NCI-H446 treated with DMSO at 0.1 percent for 48 hours (cell line): ENCODE measurements at regions not wholly inside any gene's neighbourhood (a gene's known extent, or its start where the extent isn't known, plus 50 kb on each side); places are given as distances from the start of the nearest gene placed in this dataset.
"Not testable (repeated sequence)": the region's sequence is repeated elsewhere in the genome, so short reads cannot be mapped to it uniquely, and the experiment has no call there.

Experiments used
- DNase-seq: peaks from one replicate; lab custom pipeline; 2025; lab: John Stamatoyannopoulos, UW

DNA sequence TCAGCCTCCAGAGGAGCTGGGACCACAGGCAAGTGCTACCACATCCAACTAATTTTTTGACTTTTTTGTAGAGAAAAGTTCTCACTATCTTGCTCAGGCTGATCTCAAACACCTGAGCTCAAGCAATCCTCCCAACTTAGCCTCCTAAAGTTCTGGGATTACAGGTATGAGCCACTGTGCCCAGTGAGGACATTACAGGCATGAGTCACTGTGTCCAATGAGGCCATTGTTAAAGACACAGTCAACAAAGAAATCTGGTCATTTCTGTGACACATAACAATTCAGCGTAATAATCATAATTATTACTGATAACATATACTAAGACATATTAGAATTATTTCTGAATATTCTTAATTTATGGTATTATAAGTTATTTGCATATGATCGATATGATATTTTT is 463.4 kb upstream of the NDN start:
- no peak for DNase-seq

- DNase-seq: not testable (repeated sequence)
Observed at GRCh38 chr15:24158306-24158705, 471.2 kb upstream of the NDN start.

GRCh38 chr15:24165512-24165911 is 478.4 kb upstream of the NDN start:
- not testable (repeated sequence) for DNase-seq

DNA sequence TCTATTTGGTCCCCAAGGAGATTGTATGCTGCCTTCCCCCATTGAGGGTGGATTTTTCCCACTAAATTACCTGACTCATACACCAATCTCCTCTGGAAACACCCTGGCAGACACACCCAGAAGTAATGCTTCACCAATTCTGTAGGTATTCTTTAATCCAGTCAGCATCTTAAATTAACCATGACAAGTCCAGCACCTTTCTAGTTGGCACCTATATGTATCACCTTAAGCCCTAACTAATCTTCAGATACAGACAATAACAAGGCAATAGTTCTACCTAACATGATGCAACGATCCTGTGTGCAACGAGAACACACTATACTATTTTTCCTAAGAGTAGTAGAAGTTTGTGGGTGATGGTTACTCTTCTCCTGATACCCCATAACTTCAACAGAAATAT is 473.3 kb upstream of the NPAP1 start:
- not testable (repeated sequence) for DNase-seq

- not testable (repeated sequence) for DNase-seq
Observed at GRCh38 chr15:24211742-24212476, 463.7 kb upstream of the NPAP1 start.

DNA sequence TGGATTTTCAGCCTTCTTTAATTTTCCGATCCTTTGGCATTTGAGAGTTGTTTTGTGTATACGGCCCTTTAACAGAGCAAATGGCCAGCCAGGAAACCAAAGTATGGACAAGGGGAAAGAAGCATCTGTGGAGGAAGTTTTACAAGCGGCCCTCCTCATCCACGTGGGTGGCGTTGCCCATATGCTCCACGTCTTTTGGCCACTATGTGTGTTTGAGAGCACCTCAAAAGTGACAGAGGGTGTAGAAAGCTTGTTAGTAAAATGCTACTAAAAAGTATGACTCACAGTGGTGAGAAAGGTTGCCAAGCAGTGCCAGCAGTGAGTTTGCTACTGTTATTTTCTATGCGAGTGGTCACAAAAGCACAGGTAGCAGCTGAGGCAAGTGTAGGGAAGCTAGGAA is 451.8 kb upstream of the NPAP1 start:
- no peak for DNase-seq

DNA sequence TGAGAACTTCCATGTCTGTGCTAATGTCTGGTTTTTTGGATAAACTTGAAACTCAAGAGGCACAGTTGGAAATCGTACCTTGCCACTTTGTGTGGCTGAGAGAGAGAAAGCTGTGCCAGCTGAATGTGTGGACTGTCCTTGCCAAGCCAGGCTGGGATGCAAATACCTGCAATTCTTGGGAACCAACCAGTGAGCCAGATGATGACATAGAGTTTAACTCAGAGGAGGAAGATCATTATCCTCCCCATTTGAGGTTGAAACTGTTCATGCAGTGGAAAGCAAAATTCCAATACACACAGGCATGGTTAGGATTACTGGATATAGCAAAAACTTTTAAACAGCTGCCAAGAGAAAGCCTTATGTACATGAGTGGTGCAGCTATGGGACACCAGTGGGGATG is 451.4 kb upstream of the NPAP1 start:
- DNase-seq: no peak

DNA sequence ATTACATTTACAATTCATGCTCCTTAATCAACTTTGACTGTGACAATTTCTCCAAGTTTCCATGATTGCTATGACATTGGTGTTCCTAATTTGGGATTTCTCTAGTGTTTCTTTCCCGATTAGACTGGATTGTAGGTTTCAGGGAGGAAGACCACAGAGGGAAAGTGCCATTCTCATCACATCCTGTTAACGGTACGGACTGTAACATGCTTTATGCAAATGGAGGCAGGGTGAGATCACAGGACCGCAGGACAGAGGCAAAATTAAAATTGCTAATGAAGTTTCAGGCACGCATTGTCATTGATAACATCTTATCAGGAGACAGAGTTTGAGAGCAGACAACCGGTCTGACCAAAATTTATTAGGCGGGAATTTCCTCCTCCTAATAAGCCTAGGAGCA is 446.7 kb upstream of the NPAP1 start:
- DNase-seq: not testable (repeated sequence)

DNA sequence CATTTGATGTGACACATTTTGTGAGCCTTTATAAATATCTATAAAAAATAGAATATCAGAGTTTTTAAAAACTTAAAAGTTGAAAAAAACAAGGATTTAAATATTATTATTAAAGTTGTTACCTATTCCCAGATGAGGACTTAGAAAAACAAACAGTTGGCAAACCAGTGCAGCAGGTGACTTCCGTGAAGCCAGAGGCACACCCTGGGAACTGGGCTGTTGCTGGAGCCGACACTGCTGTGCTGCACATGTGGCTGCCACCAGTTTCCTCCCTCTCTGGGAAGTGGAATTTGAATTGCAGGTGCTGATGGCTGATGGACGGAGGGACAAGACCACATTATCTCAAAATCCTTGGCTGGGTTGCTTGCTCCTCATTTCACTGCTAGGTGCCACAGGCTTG is 442.4 kb upstream of the NPAP1 start:
- not testable (repeated sequence) for DNase-seq

GRCh38 chr15:24240580-24240979 is 435.0 kb upstream of the NPAP1 start:
- DNase-seq: not testable (repeated sequence)

DNA sequence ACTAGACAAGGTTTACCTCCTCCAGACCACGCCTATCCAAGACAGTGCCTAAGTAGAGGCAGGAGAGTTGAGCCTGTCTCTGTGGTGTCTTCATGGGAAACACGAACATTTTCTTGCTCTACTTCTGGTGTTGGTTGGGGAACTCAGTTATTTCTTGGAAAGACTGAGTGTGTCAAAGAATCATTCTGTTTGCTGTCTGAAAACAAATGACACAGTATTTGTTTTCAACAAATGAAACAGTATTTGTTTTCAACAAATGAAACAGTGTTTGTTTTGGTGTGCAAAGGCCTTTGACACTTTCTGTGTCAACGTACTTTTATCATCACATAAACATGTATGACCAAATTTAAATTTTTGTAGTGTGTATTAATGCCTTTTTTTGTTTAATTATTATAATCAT is 416.5 kb upstream of the NPAP1 start:
- not testable (repeated sequence) for DNase-seq

DNA sequence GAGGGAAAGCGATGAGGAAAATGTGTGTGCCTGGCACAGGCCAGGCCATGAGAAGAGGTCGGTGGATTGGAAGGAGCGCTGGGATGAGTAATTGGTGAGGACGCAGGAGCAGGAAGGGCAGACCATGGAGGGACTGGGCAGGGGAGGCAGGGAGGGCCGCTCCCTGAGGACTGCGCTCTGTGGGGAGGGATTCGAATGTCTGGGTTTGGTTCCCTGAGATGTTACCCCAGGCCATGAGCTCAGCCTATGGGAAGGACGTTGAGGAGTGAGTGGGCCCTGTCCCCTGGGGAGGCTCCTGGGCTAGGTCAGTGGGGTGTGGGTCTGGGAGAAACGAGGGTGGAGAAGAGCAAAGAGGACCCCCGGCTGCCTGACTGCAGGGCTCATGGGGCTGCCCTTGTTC is 415.2 kb upstream of the NPAP1 start:
- DNase-seq: not testable (repeated sequence)

- not testable (repeated sequence) for DNase-seq
Observed at GRCh38 chr15:24260854-24261253, 414.7 kb upstream of the NPAP1 start.

DNA sequence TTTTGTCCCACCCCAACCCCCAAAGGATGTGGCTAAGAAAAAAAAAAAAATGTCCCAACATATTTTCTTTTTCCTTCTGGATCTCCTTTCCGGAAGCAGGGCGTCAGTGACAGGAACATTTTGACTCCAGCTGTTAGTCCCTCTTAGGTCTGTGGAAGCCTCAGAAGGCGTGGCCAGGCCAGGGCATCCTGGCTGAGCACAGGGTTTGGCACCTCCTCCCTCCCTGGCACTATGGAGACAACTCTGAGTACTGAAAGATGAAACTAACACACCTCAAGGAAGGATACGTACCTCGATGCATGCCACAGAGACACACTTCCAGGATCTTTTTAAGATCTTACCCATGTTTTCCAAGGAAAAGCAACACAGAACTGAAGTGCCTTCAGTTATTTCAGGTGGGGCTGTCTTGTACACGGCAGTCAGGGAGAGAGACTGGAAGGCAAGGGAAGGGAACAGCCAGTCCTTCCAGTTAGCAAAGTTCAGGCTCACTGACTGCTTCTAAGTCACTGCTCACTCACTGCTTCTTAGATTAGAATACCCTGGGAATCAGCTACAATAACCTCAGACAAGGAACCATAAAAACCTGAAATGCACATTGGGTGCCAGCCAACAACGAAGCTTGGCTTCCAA is 406.9 kb upstream of the NPAP1 start:
- not testable (repeated sequence) for DNase-seq

DNA sequence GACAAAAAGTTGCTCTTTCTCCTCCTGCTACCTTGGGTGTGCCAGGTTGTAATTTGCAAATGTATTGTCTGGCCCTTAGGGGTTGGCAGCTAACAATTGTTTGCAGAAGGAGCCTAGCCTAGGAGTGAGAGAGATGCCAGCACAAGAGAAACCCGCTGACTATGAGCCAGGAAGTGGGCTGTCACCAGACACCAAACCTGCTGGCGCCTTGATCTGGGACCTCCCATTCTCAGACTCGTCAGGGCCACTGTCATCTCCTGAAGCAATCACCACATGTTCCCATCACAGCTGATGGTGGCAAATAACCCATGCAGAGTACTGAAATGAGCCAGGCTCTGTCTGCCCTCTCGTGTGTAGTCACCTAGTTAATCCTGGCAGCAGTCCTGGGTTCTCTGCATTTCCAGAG is 406.4 kb upstream of the NPAP1 start:
- DNase-seq: no peak

- no peak for DNase-seq
Observed at GRCh38 chr15:24269923-24270322, 405.7 kb upstream of the NPAP1 start.

- not testable (repeated sequence) for DNase-seq
Observed at GRCh38 chr15:24271496-24272244, 403.9 kb upstream of the NPAP1 start.

GRCh38 chr15:24292837-24293236 is 382.7 kb upstream of the NPAP1 start:
- DNase-seq: no peak

DNA sequence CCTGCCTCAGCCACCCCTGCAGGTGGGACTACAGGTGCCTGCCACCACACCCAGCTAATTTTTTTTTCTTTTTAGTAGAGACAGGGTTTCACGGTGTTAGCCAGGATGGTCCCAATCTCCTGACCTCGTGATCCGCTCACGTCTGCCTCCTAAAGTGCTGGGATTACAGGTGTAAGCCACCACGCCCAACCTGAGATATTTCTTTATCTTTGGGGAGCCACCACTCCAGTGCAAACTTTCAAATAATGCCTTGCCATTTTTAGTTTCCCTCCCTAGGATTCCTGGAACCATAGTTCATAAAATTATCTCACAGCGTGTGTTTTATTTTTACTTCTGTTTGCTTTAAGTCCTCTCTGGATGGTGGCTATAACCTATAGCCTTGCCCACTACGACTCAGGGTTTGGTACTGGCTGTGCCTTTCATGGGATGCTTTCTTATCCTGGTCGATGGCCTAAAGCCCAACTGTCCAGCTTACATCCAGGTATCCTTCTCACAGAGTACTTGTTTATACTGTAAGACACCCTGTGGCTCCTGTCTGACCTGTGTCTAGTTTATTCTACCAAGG is 374.7 kb upstream of the NPAP1 start:
- not testable (repeated sequence) for DNase-seq

DNA sequence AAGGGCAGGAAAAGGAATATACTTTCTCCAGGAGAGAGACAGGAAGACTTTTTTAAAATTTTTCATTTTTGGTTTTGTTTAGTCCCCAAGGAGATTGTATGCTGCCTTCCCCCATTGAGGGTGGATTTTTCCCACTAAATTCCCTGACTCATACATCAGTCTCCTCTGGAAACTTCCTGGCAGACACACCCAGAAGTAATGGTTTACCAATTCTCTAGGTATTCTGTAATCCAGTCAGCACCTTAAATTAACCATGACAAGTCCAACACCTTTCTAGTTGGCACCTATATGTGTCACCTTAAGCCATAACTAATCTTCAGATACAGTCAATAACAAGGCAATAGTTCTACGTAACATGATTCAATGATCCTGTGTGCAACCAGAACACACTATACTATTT is 373.6 kb upstream of the NPAP1 start:
- DNase-seq: not testable (repeated sequence)

GRCh38 chr15:24304747-24305146 is 370.8 kb upstream of the NPAP1 start:
- not testable (repeated sequence) for DNase-seq

- not testable (repeated sequence) for DNase-seq
Observed at GRCh38 chr15:24305643-24306042, 369.9 kb upstream of the NPAP1 start.

GRCh38 chr15:24309700-24310099 is 365.9 kb upstream of the NPAP1 start:
- DNase-seq: not testable (repeated sequence)
